NB4 (cell line): ENCODE measurements at regions not wholly inside any gene's neighbourhood (a gene's known extent, or its start where the extent isn't known, plus 50 kb on each side); places are given as distances from the start of the nearest gene placed in this dataset.

Experiments used
- POLR2A ChIP-seq: IDR thresholded peaks from 2 replicates; pipeline ENCODE4 v1.6.1; 2011; ENCODE audit warnings: mild to moderate bottlenecking; ENCODE audit not compliant: insufficient read length; ENCODE audit errors: extremely low read depth
- TF ChIP-seq, protein P1 (sequence below): IDR thresholded peaks from one replicate; pipeline ENCODE4 v1.5.1; 2012; ENCODE audit warnings: low read depth, low read length
- TF ChIP-seq, protein P2 (sequence below): IDR thresholded peaks from 2 replicates; pipeline ENCODE4 v1.6.1; 2011; ENCODE audit warnings: low read depth, low read length

DNA sequence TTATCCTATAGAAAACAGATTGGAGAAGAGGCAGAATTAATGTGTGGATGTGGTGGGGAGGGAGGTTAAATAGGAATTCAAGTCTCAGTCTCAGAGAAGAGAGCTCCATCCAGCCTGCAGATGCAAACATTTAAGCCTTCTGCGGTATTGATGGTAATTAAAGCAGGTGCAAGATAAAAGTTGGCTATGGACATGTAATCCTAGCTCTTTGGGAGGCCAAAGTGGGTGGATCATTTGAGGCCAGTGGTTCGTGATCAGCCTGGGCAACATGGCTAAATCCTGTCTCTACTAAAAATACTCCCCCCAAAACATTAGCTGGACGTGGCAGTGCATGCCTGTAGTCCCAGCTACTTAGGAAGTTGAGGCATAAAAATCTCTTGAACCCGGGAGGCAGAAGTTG, 332.7 kb downstream of the PABPC4L start:
- TF ChIP-seq, protein P1, sequence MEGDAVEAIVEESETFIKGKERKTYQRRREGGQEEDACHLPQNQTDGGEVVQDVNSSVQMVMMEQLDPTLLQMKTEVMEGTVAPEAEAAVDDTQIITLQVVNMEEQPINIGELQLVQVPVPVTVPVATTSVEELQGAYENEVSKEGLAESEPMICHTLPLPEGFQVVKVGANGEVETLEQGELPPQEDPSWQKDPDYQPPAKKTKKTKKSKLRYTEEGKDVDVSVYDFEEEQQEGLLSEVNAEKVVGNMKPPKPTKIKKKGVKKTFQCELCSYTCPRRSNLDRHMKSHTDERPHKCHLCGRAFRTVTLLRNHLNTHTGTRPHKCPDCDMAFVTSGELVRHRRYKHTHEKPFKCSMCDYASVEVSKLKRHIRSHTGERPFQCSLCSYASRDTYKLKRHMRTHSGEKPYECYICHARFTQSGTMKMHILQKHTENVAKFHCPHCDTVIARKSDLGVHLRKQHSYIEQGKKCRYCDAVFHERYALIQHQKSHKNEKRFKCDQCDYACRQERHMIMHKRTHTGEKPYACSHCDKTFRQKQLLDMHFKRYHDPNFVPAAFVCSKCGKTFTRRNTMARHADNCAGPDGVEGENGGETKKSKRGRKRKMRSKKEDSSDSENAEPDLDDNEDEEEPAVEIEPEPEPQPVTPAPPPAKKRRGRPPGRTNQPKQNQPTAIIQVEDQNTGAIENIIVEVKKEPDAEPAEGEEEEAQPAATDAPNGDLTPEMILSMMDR = no peak
- TF ChIP-seq, protein P2, sequence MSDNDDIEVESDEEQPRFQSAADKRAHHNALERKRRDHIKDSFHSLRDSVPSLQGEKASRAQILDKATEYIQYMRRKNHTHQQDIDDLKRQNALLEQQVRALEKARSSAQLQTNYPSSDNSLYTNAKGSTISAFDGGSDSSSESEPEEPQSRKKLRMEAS = no peak
- no peak for TF ChIP-seq POLR2A
